HG02610 (cell line): ENCODE measurements at regions not wholly inside any gene's neighbourhood (a gene's known extent, or its start where the extent isn't known, plus 50 kb on each side); places are given as distances from the start of the nearest gene placed in this dataset.
"Not testable (repeated sequence)": the region's sequence is repeated elsewhere in the genome, so short reads cannot be mapped to it uniquely, and the experiment has no call there.

ENCODE experiments used
- ATAC-seq: cut with Tn5 transposase; IDR thresholded peaks from one replicate; pipeline ENCODE4 v1.9.1; 2021; ENCODE audit warnings: mild to moderate bottlenecking, moderate library complexity; ENCODE audit not compliant: unreplicated experiment

- no peak for ATAC-seq
Observed at GRCh38 chr7:91564101-91564500, 299.9 kb downstream of the FZD1 start.

DNA sequence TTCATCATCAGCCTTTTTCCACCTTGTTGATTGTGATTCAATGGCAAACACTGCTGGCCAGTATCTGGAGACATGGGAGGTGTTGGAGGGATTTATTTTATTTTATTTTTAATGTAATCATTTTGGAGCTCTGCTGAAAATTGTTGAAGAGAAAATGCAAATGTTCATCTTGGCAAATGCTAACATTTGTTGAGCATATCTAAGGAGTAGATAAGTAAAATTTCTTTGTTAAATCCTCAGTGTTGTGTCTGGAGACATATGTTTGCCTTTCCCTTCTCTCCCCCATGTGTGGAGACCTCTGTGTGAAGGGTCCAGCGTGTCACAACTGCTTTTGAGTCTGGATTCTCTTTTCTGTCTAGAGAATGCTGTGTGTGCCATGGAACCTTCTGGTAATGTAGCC is 300.3 kb downstream of the FZD1 start:
- ATAC-seq: no peak

- no peak for ATAC-seq
Observed at GRCh38 chr7:91565499-91566401, 301.5 kb downstream of the FZD1 start.

DNA sequence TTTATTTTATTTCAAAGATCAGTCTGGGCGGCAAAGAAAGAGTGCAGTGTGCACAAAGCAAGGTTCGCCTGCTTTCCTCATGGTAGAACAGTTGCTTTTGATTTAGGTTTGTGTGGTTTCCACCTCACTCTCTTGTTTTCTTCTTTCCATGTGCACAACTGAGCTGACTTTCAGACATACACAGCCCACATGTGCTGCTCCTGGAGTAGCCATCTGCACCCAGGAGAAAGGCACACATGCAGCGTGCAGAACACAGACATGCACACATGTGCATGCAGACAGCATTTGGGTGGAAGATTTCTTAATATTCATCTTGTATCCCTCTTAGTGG is 302.1 kb downstream of the FZD1 start:
- no peak for ATAC-seq

- no peak for ATAC-seq
Observed at GRCh38 chr7:91567081-91568012, 303.1 kb downstream of the FZD1 start.

- no peak for ATAC-seq
Observed at GRCh38 chr7:91568138-91568537, 303.9 kb downstream of the FZD1 start.

DNA sequence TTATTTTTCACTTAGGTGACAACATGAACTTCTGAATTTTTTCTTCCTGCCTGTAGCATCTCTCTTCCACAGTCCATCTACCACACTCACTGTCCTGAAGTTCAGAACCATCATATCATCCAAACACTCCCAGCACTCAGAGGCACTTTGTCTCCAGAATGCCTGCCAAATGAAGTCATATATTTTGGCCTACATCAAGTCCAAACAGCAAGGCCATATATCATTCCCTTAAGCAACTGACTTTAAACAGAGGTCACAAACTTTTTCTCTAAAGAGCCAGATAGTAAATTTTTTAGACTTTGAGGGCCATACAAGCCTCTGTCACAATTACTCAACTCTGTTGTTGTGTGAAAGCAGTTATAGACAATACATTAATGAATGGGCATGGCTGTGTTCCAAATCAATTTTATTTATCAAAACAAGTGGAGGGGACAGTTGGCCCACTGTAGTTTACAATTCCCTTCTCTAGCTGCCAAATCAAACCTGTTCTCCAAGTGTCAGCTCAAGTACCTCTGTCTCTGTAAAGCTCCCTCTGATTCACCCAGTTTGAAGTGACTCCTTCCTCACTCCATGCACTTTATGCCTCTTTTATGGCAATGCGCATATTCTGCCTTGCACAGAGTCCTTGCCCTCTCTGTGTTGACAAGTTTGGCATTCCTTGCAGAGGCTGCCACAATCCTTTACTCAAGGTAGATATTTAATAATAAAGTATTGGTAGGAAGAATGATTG is 305.7 kb downstream of the FZD1 start:
- no peak for ATAC-seq

DNA sequence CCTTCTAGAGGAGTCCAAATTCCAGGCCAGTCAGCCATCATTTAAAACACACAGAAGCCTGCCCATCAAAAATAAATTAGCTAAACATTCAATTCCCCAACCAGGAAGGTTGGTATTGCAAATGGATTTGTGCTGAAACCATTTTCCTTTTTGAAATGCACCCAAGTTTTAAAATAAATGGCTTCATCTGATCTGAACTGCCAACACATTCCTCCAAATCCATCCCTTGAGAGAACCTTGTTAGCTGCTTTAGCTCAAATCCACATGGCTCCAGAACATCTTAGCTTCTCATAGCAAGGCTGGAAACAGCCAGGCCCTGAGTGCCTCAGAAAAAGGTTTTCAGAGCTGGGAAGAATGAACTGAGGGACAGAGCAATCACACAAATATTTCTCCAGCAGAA is 306.3 kb downstream of the FZD1 start:
- ATAC-seq: no peak

GRCh38 chr7:91571601-91572000 is 307.4 kb downstream of the FZD1 start:
- ATAC-seq: no peak

DNA sequence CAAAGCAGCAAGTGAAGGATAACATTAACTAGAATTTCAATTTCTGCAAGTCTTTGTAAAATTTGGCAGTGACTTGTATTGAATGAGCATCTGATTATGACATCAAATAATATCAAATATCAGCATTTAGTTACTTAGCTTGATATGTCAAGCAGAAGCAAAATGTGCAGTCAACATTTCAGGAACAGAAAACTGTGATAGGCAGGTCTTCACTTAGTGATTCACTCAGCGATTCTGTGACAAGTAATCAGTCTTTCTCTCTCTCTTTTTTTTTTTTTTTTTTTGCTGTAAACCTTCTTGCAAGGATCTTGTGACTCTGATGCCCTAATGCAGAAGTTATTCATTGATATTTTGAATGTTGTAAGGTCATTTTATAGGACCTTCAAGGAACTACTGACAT is 307.1 kb downstream of the MTERF1 start:
- no peak for ATAC-seq

GRCh38 chr7:91576459-91576858 is 304.0 kb downstream of the MTERF1 start:
- not testable (repeated sequence) for ATAC-seq

DNA sequence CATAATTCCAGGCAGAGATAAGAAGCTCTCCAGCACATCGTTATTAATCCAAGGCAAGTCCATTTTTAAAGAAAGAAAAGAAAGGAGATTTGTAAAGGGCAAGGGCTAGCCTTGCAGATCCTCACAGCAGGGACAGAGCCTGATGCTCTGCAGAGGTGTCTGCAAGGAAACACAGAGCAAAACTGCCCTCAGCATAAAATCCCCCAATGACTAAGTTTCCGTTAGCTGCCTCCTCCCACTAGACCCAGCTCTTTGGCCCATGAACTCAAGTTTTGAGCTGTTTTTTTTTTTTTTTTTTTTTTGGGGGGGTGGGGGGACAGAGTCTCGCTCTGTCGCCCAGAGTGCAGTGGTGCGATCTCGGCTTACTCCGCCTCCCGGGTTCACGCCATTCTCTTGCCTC is 300.7 kb downstream of the MTERF1 start:
- no peak for ATAC-seq

DNA sequence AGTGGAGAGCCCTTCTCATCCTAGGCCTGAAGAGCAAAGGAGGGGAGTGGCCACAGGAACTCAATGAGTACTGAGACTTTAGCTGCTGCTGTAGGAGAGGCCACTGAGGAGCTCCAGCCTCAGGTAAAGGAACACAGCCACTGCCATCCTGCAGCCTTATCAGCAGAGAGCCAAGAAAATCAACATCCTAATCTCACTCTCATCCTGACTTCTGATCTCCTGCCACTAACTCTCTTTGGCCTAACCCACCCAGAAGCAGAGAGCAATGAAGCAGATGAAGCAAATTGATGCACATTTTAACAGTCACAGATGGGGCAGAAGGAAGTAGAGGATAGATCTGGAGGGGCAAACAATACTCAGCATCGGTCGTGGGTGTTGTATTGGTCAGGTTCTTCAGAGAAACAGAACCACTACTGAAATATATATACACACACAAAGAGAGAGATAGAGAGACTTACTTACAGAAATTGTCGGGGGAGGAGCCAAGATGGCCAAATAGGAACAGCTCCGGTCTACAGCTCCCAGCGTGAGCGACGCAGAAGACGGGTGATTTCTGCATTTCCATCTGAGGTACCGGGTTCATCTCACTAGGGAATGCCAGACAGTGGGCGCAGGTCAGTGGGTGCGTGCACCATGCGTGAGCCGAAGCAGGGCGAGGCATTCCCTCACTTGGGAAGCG is 297.6 kb downstream of the MTERF1 start:
- ATAC-seq: no peak

DNA sequence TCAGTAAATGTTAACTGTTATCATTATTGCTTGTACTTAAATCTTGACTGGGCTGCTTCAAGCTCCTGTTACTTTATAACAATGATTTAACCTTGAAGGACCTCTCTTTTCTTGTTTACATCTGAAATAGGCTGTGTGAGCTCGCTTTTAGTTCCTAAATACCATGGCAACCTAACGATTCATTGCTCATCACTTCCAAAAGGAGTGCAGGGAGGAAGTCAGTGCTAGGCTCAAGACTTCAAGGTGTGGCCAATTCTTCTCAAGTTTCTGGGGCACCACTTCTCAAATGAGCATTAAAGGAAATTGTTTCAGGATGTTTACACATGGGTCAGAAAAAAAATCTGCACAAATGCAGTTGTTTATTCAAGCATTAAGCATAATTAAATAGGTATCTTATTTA is 284.2 kb downstream of the MTERF1 start:
- no peak for ATAC-seq

- ATAC-seq: no peak
Observed at GRCh38 chr7:91598791-91599190, 281.7 kb downstream of the MTERF1 start.

DNA sequence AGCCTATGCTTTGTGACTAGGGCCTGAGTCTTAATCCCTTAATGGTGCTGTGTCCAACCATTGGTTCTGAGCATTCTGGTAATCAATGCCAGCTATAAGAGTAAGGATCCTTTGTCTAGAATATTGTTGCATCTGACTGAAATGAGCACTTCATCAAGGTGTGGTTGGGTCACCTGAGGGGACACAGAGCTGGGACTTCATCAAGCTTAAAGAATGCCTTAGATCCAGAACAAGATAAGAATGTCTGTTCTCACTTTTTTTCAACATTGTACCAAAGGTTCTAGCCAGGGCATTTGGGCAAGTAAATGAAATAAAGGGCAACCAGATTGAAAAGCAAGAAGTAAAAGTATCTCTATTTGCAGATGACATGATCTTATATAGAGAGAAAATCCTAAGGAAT is 280.4 kb downstream of the MTERF1 start:
- no peak for ATAC-seq

DNA sequence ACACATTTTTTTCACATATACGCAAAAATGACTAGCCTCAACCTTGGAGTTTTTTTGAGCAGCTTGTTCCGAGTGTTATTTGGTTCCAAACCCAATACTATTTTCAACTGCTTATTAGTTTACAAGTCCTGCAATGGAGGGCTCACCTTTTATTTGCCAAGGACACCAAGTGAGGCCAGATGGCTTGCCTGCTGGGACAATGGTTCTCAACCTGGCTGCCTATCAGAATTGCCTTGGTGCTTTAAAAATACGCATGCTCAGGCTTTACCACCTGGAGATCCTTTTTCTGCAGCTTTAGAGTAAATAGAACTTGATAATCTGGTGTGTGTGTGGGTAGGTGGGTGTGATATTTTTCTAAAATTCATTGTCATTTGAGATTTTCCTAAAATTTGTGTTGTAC is 276.8 kb downstream of the MTERF1 start:
- ATAC-seq: no peak

DNA sequence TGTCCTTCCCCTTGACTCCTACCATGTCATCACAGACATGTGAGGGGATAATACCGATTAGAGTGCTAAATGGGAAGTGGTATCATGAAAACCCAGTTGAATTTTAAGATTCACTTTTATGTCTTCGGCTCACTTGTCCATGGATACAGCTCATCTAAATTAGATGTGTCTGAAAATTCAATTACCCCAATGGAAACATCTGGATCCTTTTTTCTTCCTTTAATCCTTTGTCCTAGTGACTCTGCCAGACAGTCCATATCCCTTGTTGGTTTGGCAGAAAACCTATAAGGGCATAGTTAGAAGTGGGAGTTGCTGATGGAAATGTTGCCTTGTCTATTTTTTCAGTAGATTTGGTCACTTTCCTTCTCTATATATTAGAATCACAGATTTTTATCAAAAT is 271.9 kb downstream of the MTERF1 start:
- no peak for ATAC-seq

- no peak for ATAC-seq
Observed at GRCh38 chr7:91609525-91609924, 271.0 kb downstream of the MTERF1 start.

DNA sequence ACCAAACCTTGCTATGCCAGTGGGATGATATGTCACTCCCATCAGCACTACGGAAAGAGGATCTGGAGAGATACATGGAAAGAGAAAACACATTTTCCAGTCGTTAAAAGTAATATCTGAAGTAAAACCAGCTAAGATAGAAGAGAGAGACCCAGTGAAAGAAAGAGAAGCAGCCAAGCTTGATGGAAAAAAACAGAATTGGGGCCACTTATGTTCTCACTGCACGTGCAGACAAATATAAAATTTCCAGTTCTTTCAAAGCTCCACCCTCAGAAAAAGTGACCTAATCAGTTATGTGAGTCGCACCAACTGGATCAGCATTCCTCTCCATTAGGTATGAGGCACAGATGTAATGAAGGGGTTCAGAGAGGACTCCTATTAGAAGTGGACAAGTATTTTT is 266.1 kb downstream of the MTERF1 start:
- ATAC-seq: no peak
